ENCODE measurements at regions not wholly inside any gene's neighbourhood (a gene's known extent, or its start where the extent isn't known, plus 50 kb on each side); places are given as distances from the start of the nearest gene placed in this dataset.

GRCh38 chr14:55771242-55771981 is 191.4 kb downstream of the KTN1 start:
- TF ChIP-seq, protein P1, sequence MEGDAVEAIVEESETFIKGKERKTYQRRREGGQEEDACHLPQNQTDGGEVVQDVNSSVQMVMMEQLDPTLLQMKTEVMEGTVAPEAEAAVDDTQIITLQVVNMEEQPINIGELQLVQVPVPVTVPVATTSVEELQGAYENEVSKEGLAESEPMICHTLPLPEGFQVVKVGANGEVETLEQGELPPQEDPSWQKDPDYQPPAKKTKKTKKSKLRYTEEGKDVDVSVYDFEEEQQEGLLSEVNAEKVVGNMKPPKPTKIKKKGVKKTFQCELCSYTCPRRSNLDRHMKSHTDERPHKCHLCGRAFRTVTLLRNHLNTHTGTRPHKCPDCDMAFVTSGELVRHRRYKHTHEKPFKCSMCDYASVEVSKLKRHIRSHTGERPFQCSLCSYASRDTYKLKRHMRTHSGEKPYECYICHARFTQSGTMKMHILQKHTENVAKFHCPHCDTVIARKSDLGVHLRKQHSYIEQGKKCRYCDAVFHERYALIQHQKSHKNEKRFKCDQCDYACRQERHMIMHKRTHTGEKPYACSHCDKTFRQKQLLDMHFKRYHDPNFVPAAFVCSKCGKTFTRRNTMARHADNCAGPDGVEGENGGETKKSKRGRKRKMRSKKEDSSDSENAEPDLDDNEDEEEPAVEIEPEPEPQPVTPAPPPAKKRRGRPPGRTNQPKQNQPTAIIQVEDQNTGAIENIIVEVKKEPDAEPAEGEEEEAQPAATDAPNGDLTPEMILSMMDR (conservative IDR thresholded peaks at IDR 0.05; ENCODE audit: low read depth in 2 of 2) = no peak
- TF ChIP-seq POLR2AphosphoS5 (IDR thresholded peaks at IDR 0.05; ENCODE audit: low read depth) (no peak), EZH2 (IDR thresholded peaks at IDR 0.05; ENCODE audit: low read depth, unreplicated experiment) (no peak), EZH2phosphoT487 (IDR thresholded peaks at IDR 0.05; ENCODE audit: unreplicated experiment) (no peak), ETS1 (IDR thresholded peaks at IDR 0.05) (no peak), STAT1 (IDR thresholded peaks at IDR 0.05; ENCODE audit: unreplicated experiment) (no peak), CREB1 (CRISPR knock-in tag; IDR thresholded peaks at IDR 0.05; ENCODE audit: low read depth) (no peak), JUNB (IDR thresholded peaks at IDR 0.05; ENCODE audit: unreplicated experiment) (no peak), ZNF462 (CRISPR knock-in tag; IDR thresholded peaks at IDR 0.05) (no peak), ZNF331 (CRISPR knock-in tag; IDR thresholded peaks at IDR 0.05; ENCODE audit: low read depth) (no peak)
- TF ChIP-seq, protein P2, sequence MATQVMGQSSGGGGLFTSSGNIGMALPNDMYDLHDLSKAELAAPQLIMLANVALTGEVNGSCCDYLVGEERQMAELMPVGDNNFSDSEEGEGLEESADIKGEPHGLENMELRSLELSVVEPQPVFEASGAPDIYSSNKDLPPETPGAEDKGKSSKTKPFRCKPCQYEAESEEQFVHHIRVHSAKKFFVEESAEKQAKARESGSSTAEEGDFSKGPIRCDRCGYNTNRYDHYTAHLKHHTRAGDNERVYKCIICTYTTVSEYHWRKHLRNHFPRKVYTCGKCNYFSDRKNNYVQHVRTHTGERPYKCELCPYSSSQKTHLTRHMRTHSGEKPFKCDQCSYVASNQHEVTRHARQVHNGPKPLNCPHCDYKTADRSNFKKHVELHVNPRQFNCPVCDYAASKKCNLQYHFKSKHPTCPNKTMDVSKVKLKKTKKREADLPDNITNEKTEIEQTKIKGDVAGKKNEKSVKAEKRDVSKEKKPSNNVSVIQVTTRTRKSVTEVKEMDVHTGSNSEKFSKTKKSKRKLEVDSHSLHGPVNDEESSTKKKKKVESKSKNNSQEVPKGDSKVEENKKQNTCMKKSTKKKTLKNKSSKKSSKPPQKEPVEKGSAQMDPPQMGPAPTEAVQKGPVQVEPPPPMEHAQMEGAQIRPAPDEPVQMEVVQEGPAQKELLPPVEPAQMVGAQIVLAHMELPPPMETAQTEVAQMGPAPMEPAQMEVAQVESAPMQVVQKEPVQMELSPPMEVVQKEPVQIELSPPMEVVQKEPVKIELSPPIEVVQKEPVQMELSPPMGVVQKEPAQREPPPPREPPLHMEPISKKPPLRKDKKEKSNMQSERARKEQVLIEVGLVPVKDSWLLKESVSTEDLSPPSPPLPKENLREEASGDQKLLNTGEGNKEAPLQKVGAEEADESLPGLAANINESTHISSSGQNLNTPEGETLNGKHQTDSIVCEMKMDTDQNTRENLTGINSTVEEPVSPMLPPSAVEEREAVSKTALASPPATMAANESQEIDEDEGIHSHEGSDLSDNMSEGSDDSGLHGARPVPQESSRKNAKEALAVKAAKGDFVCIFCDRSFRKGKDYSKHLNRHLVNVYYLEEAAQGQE (IDR thresholded peaks at IDR 0.05; ENCODE audit: unreplicated experiment) = no peak

Measured in GM23338 (cell line).